ENCODE measurements at regions not wholly inside any gene's neighbourhood (a gene's known extent, or its start where the extent isn't known, plus 50 kb on each side); places are given as distances from the start of the nearest gene placed in this dataset.

GRCh38 chr4:12324965-12325364 lies 896.3 kb upstream of the HS3ST1 start:
- Histone ChIP-seq H3K4me1 (ENCODE audit: insufficient read depth, low read length) (no peaks in the 10 kb centered on the region), H3K27me3 (ENCODE audit: control insufficient read depth in 1 of 2, insufficient read depth in 2 of 2, low read length in 2 of 2) (no peaks in the 10 kb centered on the region), H3K9me3 (ENCODE audit: control insufficient read depth in 1 of 2, insufficient read depth in 1 of 2, low read length in 2 of 2) (no peaks in the 10 kb centered on the region), H3K27ac (ENCODE audit: low read depth in 1 of 2, low read length in 2 of 2) (no peak overlapping the region), H3K36me3 (ENCODE audit: insufficient read depth, low read length) (no peaks in the 10 kb centered on the region), H3K4me3 (ENCODE audit: low read length) (no peak overlapping the region)
- POLR2A ChIA-PET: no interaction called here
- ATAC-seq (ENCODE audit: poor library complexity): no peak
- no peaks in the 10 kb centered on the region for H3K36me3 Mint-ChIP-seq (ENCODE audit: low read depth)
- TF ChIP-seq CTCF (IDR thresholded peaks at IDR 0.05): no peak
- DNase-seq: no peak
- no peak overlapping the region for H3K27ac Mint-ChIP-seq
- H3K4me3 Mint-ChIP-seq: no peak overlapping the region
- peaks cover 7% of the 10 kb centered on the region for H3K9me3 Mint-ChIP-seq
- H3K4me1 Mint-ChIP-seq (ENCODE audit: low read depth): no peaks in the 10 kb centered on the region
- CTCF ChIA-PET: no interaction called here
- no peaks in the 10 kb centered on the region for H3K27me3 Mint-ChIP-seq
- intact Hi-C loops (cut with DNase I, micrococcal nuclease): no loop called here

GRCh38 chr4:12319765-12320164 lies 891.1 kb upstream of the HS3ST1 start:
- H3K4me1 Mint-ChIP-seq (ENCODE audit: low read depth): no peaks in the 10 kb centered on the region
- peaks cover 6% of the 10 kb centered on the region for H3K9me3 Mint-ChIP-seq
- ChIA-PET CTCF (no interaction called here), POLR2A (no interaction called here)
- no peak overlapping the region for H3K27ac Mint-ChIP-seq
- H3K4me3 ChIP-seq (ENCODE audit: low read length): no peak overlapping the region
- H3K4me1 ChIP-seq (ENCODE audit: insufficient read depth, low read length): no peaks in the 10 kb centered on the region
- no peaks in the 10 kb centered on the region for H3K36me3 ChIP-seq (ENCODE audit: insufficient read depth, low read length)
- no peak overlapping the region for H3K4me3 Mint-ChIP-seq
- H3K27me3 ChIP-seq (ENCODE audit: control insufficient read depth in 1 of 2, insufficient read depth in 2 of 2, low read length in 2 of 2): no peaks in the 10 kb centered on the region
- H3K27me3 Mint-ChIP-seq: no peaks in the 10 kb centered on the region
- no peak for DNase-seq
- H3K27ac ChIP-seq (ENCODE audit: low read depth in 1 of 2, low read length in 2 of 2): no peak overlapping the region
- no peak for ATAC-seq (ENCODE audit: poor library complexity)
- no peak for TF ChIP-seq CTCF (IDR thresholded peaks at IDR 0.05)
- intact Hi-C loops (cut with DNase I, micrococcal nuclease): no loop called here
- H3K36me3 Mint-ChIP-seq (ENCODE audit: low read depth): no peaks in the 10 kb centered on the region
- H3K9me3 ChIP-seq (ENCODE audit: control insufficient read depth in 1 of 2, insufficient read depth in 1 of 2, low read length in 2 of 2): no peaks in the 10 kb centered on the region

- no peaks in the 10 kb centered on the region for H3K36me3 Mint-ChIP-seq (ENCODE audit: low read depth)
- no peaks in the 10 kb centered on the region for H3K4me1 Mint-ChIP-seq (ENCODE audit: low read depth)
- no peaks in the 10 kb centered on the region for H3K4me1 ChIP-seq (ENCODE audit: insufficient read depth, low read length)
Observed at GRCh38 chr4:12304905-12305304, 876.2 kb upstream of the HS3ST1 start.

More at GRCh38 chr4:12304905-12305304, 876.2 kb upstream of the HS3ST1 start:
- POLR2A ChIA-PET: no interaction called here
- Mint-ChIP-seq H3K4me3 (no peak overlapping the region), H3K9me3 (peaks cover 10% of the 10 kb centered on the region), H3K27me3 (no peaks in the 10 kb centered on the region), H3K27ac (no peak overlapping the region)
- no peak overlapping the region for H3K4me3 ChIP-seq (ENCODE audit: low read length)
- no peaks in the 10 kb centered on the region for H3K9me3 ChIP-seq (ENCODE audit: control insufficient read depth in 1 of 2, insufficient read depth in 1 of 2, low read length in 2 of 2)
- intact Hi-C loops (cut with DNase I, micrococcal nuclease): no loop called here
- H3K36me3 ChIP-seq (ENCODE audit: insufficient read depth, low read length): no peaks in the 10 kb centered on the region
- no peak for TF ChIP-seq CTCF (IDR thresholded peaks at IDR 0.05)
- no peak for DNase-seq
- H3K27ac ChIP-seq (ENCODE audit: low read depth in 1 of 2, low read length in 2 of 2): no peak overlapping the region
- CTCF ChIA-PET: no interaction called here
- H3K27me3 ChIP-seq (ENCODE audit: control insufficient read depth in 1 of 2, insufficient read depth in 2 of 2, low read length in 2 of 2): no peaks in the 10 kb centered on the region
- ATAC-seq (ENCODE audit: poor library complexity): no peak
